ENCODE measurements at regions not wholly inside any gene's neighbourhood (a gene's known extent, or its start where the extent isn't known, plus 50 kb on each side); places are given as distances from the start of the nearest gene placed in this dataset.
"Not testable (repeated sequence)": the region's sequence is repeated elsewhere in the genome, so short reads cannot be mapped to it uniquely, and the experiment has no call there.

DNA sequence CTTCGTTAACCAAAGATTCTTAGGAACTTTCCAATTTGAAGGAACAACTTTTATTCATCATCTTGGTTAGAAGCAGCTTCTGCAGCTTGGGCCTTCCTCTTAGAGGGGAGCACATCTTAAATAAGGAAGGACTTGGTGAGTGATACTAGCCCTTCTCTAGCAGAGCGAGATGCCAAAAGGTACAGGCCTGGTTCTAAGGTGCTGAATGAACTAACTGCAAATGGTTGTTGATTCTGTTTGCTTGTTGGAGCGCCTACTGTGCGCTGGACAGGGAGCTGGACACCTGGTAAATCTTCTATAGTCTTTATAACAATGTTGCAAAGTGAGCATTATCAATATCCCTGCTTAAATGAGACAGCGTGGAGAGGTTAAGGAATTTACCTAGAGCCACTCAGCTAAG lies 127.1 kb downstream of the MYCN start:
- no peaks in the 10 kb centered on the region for H3K36me3 Mint-ChIP-seq (ENCODE audit: insufficient read depth, unreplicated experiment)
- no peak overlapping the region for H3K4me3 Mint-ChIP-seq (ENCODE audit: low read depth, unreplicated experiment)
- peaks cover 8% of the 10 kb centered on the region for H3K9me3 Mint-ChIP-seq (ENCODE audit: low read depth, unreplicated experiment)
- intact Hi-C loops (cut with micrococcal nuclease; ENCODE audit: unreplicated experiment), result no loop called here
- H3K4me1 Mint-ChIP-seq (ENCODE audit: low read depth, unreplicated experiment), result no peaks in the 10 kb centered on the region
- H3K27ac Mint-ChIP-seq (ENCODE audit: unreplicated experiment), result no peak overlapping the region
- BruUV-seq (replicated peaks), result no TSS peak
- no peak for DNase-seq
- TF ChIP-seq, protein P1, sequence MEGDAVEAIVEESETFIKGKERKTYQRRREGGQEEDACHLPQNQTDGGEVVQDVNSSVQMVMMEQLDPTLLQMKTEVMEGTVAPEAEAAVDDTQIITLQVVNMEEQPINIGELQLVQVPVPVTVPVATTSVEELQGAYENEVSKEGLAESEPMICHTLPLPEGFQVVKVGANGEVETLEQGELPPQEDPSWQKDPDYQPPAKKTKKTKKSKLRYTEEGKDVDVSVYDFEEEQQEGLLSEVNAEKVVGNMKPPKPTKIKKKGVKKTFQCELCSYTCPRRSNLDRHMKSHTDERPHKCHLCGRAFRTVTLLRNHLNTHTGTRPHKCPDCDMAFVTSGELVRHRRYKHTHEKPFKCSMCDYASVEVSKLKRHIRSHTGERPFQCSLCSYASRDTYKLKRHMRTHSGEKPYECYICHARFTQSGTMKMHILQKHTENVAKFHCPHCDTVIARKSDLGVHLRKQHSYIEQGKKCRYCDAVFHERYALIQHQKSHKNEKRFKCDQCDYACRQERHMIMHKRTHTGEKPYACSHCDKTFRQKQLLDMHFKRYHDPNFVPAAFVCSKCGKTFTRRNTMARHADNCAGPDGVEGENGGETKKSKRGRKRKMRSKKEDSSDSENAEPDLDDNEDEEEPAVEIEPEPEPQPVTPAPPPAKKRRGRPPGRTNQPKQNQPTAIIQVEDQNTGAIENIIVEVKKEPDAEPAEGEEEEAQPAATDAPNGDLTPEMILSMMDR (IDR thresholded peaks at IDR 0.05; ENCODE audit: unreplicated experiment), result no peak
- no peaks in the 10 kb centered on the region for H3K27me3 Mint-ChIP-seq (ENCODE audit: unreplicated experiment)
- CTCF ChIA-PET, result no interaction called here

DNA sequence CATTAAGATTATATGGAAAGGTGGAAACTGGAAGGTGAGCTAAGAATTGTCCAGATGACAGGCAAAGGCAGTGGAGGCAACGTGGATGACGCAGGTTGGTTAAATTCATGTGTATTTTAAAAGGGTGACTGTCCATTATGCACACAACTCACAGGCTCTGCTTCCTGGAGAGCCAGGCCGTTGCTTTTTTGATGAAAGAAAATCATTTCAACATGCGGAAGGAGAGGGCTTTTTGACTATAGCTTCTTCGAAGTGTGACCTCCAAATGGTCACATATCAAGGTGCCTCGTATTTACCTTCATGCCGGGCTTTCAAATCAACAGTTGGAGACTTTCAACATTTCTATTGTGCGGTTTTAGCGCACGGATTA lies 126.7 kb downstream of the MYCN start:
- intact Hi-C loops (cut with micrococcal nuclease; ENCODE audit: unreplicated experiment), result no loop called here
- H3K27ac Mint-ChIP-seq (ENCODE audit: unreplicated experiment), result no peak overlapping the region

DNA sequence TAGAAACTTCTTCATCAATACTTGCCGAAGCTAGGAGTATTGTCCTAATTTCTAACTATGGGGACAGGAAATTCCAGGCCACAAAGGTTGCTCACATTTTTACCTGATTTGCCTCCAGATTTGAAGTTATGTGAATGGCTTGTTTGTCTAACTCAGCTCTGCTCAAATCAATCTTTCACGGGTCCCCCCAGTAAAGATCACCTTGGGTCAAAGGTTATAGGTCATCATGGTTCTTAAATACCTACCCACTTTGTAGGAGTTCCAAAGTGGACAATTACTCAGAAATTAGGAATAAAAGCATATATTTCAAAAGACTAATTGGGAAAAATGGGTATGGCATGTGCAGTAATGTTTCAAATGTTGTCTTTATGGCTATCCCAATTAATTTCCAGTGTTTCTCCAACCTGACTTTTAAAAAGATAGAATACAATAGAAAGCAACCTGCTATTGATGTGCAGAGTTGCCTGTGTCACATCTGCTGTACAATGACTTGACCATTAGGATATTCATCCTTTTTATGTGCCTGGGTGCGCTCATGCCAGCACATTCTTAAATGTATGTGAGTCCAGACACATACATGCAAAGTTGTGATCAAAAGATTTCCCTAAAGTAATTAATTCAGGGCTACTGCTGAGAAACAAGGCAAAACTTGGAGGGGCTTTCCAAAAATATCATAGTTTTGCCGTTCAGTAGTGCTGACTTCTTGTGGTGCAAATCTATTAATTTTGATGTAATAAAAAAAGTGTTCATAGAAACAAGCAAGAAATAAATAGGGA lies 126.1 kb downstream of the MYCN start:
- CTCF ChIA-PET, result interaction anchor here (0.6 to 0.7 kb wide), 3 partner anchors 17 to 375 kb away, joined by 3 to 4 read pairs (median 3); no protein-coding TSS in a partner anchor

More for the DNA sequence above, 126.7 kb downstream of the MYCN start:
- BruUV-seq (replicated peaks), result no TSS peak
- DNase-seq, result no peak
- peaks cover 8% of the 10 kb centered on the region for H3K9me3 Mint-ChIP-seq (ENCODE audit: low read depth, unreplicated experiment)
- TF ChIP-seq, protein P1 (IDR thresholded peaks at IDR 0.05; ENCODE audit: unreplicated experiment), result no peak
- H3K27me3 Mint-ChIP-seq (ENCODE audit: unreplicated experiment), result no peaks in the 10 kb centered on the region
- no peak overlapping the region for H3K4me3 Mint-ChIP-seq (ENCODE audit: low read depth, unreplicated experiment)
- no peaks in the 10 kb centered on the region for H3K36me3 Mint-ChIP-seq (ENCODE audit: insufficient read depth, unreplicated experiment)
- CTCF ChIA-PET, result interaction anchor here (0.6 kb wide), 1 partner anchor 99 kb away, joined by 3 read pairs; no protein-coding TSS in a partner anchor
- no peaks in the 10 kb centered on the region for H3K4me1 Mint-ChIP-seq (ENCODE audit: low read depth, unreplicated experiment)

DNA sequence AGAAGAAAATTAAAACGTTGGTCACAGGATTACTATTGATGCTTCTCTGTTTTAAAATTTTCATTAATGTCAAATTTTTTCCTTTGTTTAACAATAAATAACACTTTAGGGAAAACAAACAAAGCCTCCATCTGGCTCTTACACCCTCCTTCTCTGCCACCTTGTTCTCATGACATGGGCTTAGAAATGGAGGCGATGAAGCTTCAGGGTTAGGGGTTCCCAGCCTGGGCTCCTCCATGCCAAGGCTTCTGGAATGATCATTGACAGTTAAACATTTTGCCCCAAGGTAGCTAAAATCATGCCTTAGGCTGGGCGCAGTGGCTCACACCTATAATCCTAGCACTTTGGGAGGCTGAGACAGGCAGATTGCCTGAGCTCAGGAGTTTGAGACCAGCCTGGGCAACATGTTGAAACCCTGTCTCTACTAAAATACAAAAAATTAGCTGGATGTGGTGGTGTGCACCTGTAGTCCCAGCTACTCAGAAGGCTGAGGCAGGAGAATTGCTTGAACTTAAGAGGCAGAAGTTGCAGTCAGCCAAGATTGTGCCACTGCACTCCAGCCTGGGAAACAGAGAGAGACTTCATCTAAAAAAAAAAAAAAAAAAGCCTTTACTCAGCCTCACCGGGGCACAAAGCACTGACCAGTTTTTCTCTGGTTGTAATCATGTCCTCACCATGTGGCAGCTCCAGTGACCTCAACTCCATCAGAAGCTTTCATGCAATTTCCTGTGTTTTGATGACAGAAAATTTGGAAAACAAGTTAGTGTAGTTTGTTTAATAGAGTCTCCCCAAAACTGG lies 125.1 kb downstream of the MYCN start:
- CTCF ChIA-PET, result interaction anchor here (0.7 kb wide), 3 partner anchors 16 to 374 kb away, joined by 3 to 10 read pairs (median 4); no protein-coding TSS in a partner anchor
- intact Hi-C loops (cut with micrococcal nuclease; ENCODE audit: unreplicated experiment); BruUV-seq (replicated peaks): not testable (repeated sequence)

More for the DNA sequence above, 126.1 kb downstream of the MYCN start:
- intact Hi-C loops (cut with micrococcal nuclease; ENCODE audit: unreplicated experiment), result no loop called here
- BruUV-seq (replicated peaks), result no TSS peak
- TF ChIP-seq, protein P1 (IDR thresholded peaks at IDR 0.05; ENCODE audit: unreplicated experiment), result no peak
- no peak overlapping the region for H3K4me3 Mint-ChIP-seq (ENCODE audit: low read depth, unreplicated experiment)
- H3K27me3 Mint-ChIP-seq (ENCODE audit: unreplicated experiment), result no peaks in the 10 kb centered on the region
- peaks cover 8% of the 10 kb centered on the region for H3K9me3 Mint-ChIP-seq (ENCODE audit: low read depth, unreplicated experiment)
- no peaks in the 10 kb centered on the region for H3K36me3 Mint-ChIP-seq (ENCODE audit: insufficient read depth, unreplicated experiment)
- no peaks in the 10 kb centered on the region for H3K4me1 Mint-ChIP-seq (ENCODE audit: low read depth, unreplicated experiment)
- no peak overlapping the region for H3K27ac Mint-ChIP-seq (ENCODE audit: unreplicated experiment)
- DNase-seq, result no peak

More for the DNA sequence above, 125.1 kb downstream of the MYCN start:
- H3K4me1 Mint-ChIP-seq (ENCODE audit: low read depth, unreplicated experiment); H3K27me3 Mint-ChIP-seq (ENCODE audit: unreplicated experiment); H3K4me3 Mint-ChIP-seq (ENCODE audit: low read depth, unreplicated experiment); H3K9me3 Mint-ChIP-seq (ENCODE audit: low read depth, unreplicated experiment); H3K27ac Mint-ChIP-seq (ENCODE audit: unreplicated experiment); H3K36me3 Mint-ChIP-seq (ENCODE audit: insufficient read depth, unreplicated experiment); DNase-seq: not testable (repeated sequence)

All from Calu3 (cell line).